ENCODE measurements at regions not wholly inside any gene's neighbourhood (a gene's known extent, or its start where the extent isn't known, plus 50 kb on each side); places are given as distances from the start of the nearest gene placed in this dataset.

- Histone ChIP-seq H3K4me3 (ENCODE audit: low read length, poor library complexity, severe bottlenecking) (no peak overlapping the region), H3K9me2 (replicated peaks; ENCODE audit: low read depth, low read length) (no peaks in the 10 kb centered on the region)
Observed at GRCh38 chr4:75302648-75303047, 211.6 kb downstream of the RCHY1 start.

GRCh38 chr4:75289914-75290582 lies 224.2 kb downstream of the RCHY1 start:
- H3K9ac ChIP-seq (ENCODE audit: low read depth, low read length, poor library complexity, severe bottlenecking): no peak overlapping the region
- H4K20me1 ChIP-seq (ENCODE audit: insufficient read depth, low read length, poor library complexity, severe bottlenecking): no peaks in the 10 kb centered on the region
- H3K4me1 ChIP-seq (ENCODE audit: insufficient read depth, low read length, poor library complexity, severe bottlenecking): no peaks in the 10 kb centered on the region
- no peak overlapping the region for H2AFZ ChIP-seq (ENCODE audit: low read length)
- H3K27me3 ChIP-seq (ENCODE audit: insufficient read depth, low read length, poor library complexity, severe bottlenecking): no peaks in the 10 kb centered on the region
- no peaks in the 10 kb centered on the region for H3F3A ChIP-seq (ENCODE audit: low read depth)
- no peak overlapping the region for H3K4me3 ChIP-seq (ENCODE audit: low read length, poor library complexity, severe bottlenecking)
- no peak for TF ChIP-seq EZH2phosphoT487 (IDR thresholded peaks at IDR 0.05; ENCODE audit: borderline replicate concordance)
- 0 out of 2 replicates have a peak, but pooled peaks have one; percentile 22 for TF ChIP-seq CTCF (conservative IDR thresholded peaks at IDR 0.05; ENCODE audit: low read length)
- H3K36me3 ChIP-seq (ENCODE audit: insufficient read depth, low read length): no peaks in the 10 kb centered on the region
- no peaks in the 10 kb centered on the region for H3K79me2 ChIP-seq (ENCODE audit: insufficient read depth, low read length)
- no peaks in the 10 kb centered on the region for H3K9me3 ChIP-seq (ENCODE audit: insufficient read depth, low read depth, low read length)
- no peaks in the 10 kb centered on the region for H3K9me2 ChIP-seq (replicated peaks; ENCODE audit: low read depth, low read length)
- H3K4me2 ChIP-seq (ENCODE audit: low read depth, low read length, poor library complexity, severe bottlenecking): no peak overlapping the region

More at GRCh38 chr4:75302648-75303047, 211.6 kb downstream of the RCHY1 start:
- TF ChIP-seq EZH2phosphoT487 (IDR thresholded peaks at IDR 0.05; ENCODE audit: borderline replicate concordance) (no peak), CTCF (conservative IDR thresholded peaks at IDR 0.05; ENCODE audit: low read length) (no peak)
- H3K4me1 ChIP-seq (ENCODE audit: insufficient read depth, low read length, poor library complexity, severe bottlenecking): no peaks in the 10 kb centered on the region
- H2AFZ ChIP-seq (ENCODE audit: low read length): no peak overlapping the region
- no peak overlapping the region for H3K9ac ChIP-seq (ENCODE audit: low read depth, low read length, poor library complexity, severe bottlenecking)
- no peaks in the 10 kb centered on the region for H3F3A ChIP-seq (ENCODE audit: low read depth)
- no peaks in the 10 kb centered on the region for H3K27me3 ChIP-seq (ENCODE audit: insufficient read depth, low read length, poor library complexity, severe bottlenecking)
- no peaks in the 10 kb centered on the region for H3K36me3 ChIP-seq (ENCODE audit: insufficient read depth, low read length)
- no peak overlapping the region for H3K4me2 ChIP-seq (ENCODE audit: low read depth, low read length, poor library complexity, severe bottlenecking)
- no peaks in the 10 kb centered on the region; the same call in 1 of the 2 replicates for H3K9me3 ChIP-seq (ENCODE audit: insufficient read depth, low read depth, low read length)
- H3K79me2 ChIP-seq (ENCODE audit: insufficient read depth, low read length): no peaks in the 10 kb centered on the region
- no peaks in the 10 kb centered on the region for H4K20me1 ChIP-seq (ENCODE audit: insufficient read depth, low read length, poor library complexity, severe bottlenecking)

- no peak overlapping the region for H3K4me3 ChIP-seq (ENCODE audit: low read length, poor library complexity, severe bottlenecking)
- H3K79me2 ChIP-seq (ENCODE audit: insufficient read depth, low read length): no peaks in the 10 kb centered on the region
- TF ChIP-seq EZH2phosphoT487 (IDR thresholded peaks at IDR 0.05; ENCODE audit: borderline replicate concordance): no peak
- no peak for TF ChIP-seq CTCF (conservative IDR thresholded peaks at IDR 0.05; ENCODE audit: low read length)
- no peak overlapping the region for H3K9ac ChIP-seq (ENCODE audit: low read depth, low read length, poor library complexity, severe bottlenecking)
- no peaks in the 10 kb centered on the region for H3K27me3 ChIP-seq (ENCODE audit: insufficient read depth, low read length, poor library complexity, severe bottlenecking)
- no peaks in the 10 kb centered on the region for H3K9me3 ChIP-seq (ENCODE audit: insufficient read depth, low read depth, low read length)
- no peaks in the 10 kb centered on the region for H3K36me3 ChIP-seq (ENCODE audit: insufficient read depth, low read length)
- no peak overlapping the region for H2AFZ ChIP-seq (ENCODE audit: low read length)
- no peaks in the 10 kb centered on the region for H3K9me2 ChIP-seq (replicated peaks; ENCODE audit: low read depth, low read length)
- H3K4me1 ChIP-seq (ENCODE audit: insufficient read depth, low read length, poor library complexity, severe bottlenecking): no peaks in the 10 kb centered on the region
- no peaks in the 10 kb centered on the region for H3F3A ChIP-seq (ENCODE audit: low read depth)
- H4K20me1 ChIP-seq (ENCODE audit: insufficient read depth, low read length, poor library complexity, severe bottlenecking): no peaks in the 10 kb centered on the region
- H3K4me2 ChIP-seq (ENCODE audit: low read depth, low read length, poor library complexity, severe bottlenecking): no peak overlapping the region
Observed at GRCh38 chr4:75287738-75288517, 226.3 kb downstream of the RCHY1 start.
